WERI-Rb-1 (cell line): ENCODE measurements at regions not wholly inside any gene's neighbourhood (a gene's known extent, or its start where the extent isn't known, plus 50 kb on each side); places are given as distances from the start of the nearest gene placed in this dataset.

ENCODE experiments used
- DNase-seq: peaks from one replicate; pipeline ENCODE4 v3.0.0-alpha.2; 2020
- H3K27ac ChIP-seq: fragments of 250-450 bp; sonication (Bioruptor Pico); 2 replicates; pipeline ENCODE4 v1.5.1; 2020; ENCODE audit warnings: mild to moderate bottlenecking, moderate library complexity
- H3K27me3 ChIP-seq: fragments of 250-450 bp; sonication (Bioruptor Pico); 2 replicates; pipeline ENCODE4 v1.5.1; 2021; ENCODE audit warnings: mild to moderate bottlenecking, low read depth, moderate library complexity; ENCODE audit not compliant: insufficient read depth, severe bottlenecking
- H3K36me3 ChIP-seq: fragments of 250-450 bp; sonication (Bioruptor Pico); 2 replicates; pipeline ENCODE4 v1.5.1; 2020; ENCODE audit warnings: mild to moderate bottlenecking, moderate library complexity
- H3K4me3 ChIP-seq: 2 replicates; pipeline ENCODE4 v1.5.1; 2011; ENCODE audit warnings: low read depth, mild to moderate bottlenecking, control low read depth, low read length
- H3K9me3 ChIP-seq: fragments of 250-450 bp; sonication (Bioruptor Pico); 2 replicates; pipeline ENCODE4 v1.5.1; 2021; ENCODE audit warnings: mild to moderate bottlenecking, moderate library complexity; ENCODE audit not compliant: severe bottlenecking
- TF ChIP-seq, protein P1 (sequence below): IDR thresholded peaks from 2 replicates; pipeline ENCODE4 v1.5.1; 2011; ENCODE audit warnings: low read depth, mild to moderate bottlenecking, control low read depth, inconsistent platforms, low read length

DNA sequence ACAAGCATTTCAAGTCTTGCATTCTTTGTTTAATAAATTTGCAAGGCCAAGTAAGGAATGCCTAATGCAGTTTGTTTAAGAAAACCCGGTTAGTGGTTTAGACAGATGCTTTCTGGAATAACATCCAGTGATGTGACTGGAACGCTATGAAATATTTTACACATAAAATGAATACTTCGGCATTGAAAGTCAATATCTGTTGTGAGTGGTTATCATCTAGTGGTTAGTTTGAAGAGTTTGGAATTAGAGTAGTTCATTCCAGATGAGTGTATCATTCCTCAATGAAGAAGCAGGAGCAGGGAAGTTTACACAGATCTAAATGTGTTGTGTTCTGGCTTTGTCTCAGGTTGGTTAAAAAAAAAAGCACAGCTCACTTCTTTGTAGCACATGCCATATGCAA lies 608.0 kb upstream of the PIK3C3 start:
- TF ChIP-seq, protein P1, sequence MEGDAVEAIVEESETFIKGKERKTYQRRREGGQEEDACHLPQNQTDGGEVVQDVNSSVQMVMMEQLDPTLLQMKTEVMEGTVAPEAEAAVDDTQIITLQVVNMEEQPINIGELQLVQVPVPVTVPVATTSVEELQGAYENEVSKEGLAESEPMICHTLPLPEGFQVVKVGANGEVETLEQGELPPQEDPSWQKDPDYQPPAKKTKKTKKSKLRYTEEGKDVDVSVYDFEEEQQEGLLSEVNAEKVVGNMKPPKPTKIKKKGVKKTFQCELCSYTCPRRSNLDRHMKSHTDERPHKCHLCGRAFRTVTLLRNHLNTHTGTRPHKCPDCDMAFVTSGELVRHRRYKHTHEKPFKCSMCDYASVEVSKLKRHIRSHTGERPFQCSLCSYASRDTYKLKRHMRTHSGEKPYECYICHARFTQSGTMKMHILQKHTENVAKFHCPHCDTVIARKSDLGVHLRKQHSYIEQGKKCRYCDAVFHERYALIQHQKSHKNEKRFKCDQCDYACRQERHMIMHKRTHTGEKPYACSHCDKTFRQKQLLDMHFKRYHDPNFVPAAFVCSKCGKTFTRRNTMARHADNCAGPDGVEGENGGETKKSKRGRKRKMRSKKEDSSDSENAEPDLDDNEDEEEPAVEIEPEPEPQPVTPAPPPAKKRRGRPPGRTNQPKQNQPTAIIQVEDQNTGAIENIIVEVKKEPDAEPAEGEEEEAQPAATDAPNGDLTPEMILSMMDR, result no peak
- DNase-seq, result no peak
- Histone ChIP-seq H3K27ac (no peak overlapping the region), H3K9me3 (no peaks in the 10 kb centered on the region), H3K27me3 (no peaks in the 10 kb centered on the region), H3K36me3 (no peaks in the 10 kb centered on the region), H3K4me3 (no peak overlapping the region)

DNA sequence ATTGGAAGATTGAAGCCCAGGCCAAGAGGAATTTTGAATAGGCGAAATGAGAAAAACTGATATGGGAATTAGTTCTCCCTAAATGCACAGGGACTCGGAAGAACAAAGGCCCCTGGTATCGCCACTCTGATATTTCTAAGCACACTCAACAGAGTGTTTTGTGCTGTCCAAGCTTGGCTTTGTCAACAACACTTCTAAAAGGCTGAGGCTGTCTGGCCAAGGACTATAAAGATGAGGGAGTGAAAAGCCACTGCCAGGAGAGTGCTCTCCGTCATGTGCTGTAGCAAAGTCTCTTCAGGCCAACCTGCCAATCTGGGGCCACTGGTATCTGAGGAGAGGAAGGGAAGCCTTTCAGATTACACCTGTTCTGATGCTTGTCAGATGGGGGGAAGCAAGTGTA lies 611.2 kb upstream of the PIK3C3 start:
- no peaks in the 10 kb centered on the region for H3K27me3 ChIP-seq
- H3K4me3 ChIP-seq, result no peak overlapping the region
- TF ChIP-seq, protein P1, result no peak
- no peak for DNase-seq
- H3K9me3 ChIP-seq, result no peaks in the 10 kb centered on the region
- no peak overlapping the region for H3K27ac ChIP-seq
- no peaks in the 10 kb centered on the region for H3K36me3 ChIP-seq

DNA sequence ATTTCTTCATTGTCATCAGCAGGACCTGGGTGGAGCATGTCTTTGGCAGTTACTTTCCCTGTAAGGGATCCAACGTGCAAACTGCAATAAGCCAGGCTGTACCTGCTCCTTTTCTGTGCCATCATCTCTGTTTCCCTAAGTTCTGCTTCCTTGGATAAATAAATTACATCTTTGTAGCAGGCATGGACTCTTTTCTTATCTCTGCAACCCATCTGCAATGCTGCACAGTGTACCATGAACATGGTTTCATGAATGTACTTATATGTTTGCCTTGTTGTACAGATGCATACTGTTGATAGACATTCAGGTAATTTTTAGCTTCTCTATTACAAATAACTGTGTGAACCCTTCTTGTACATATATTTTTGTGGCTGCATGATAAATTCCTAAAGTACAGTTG lies 616.7 kb upstream of the PIK3C3 start:
- H3K27me3 ChIP-seq, result no peaks in the 10 kb centered on the region
- no peak overlapping the region for H3K4me3 ChIP-seq
- TF ChIP-seq, protein P1, result no peak
- H3K36me3 ChIP-seq, result no peaks in the 10 kb centered on the region
- no peaks in the 10 kb centered on the region for H3K9me3 ChIP-seq
- no peak for DNase-seq
- H3K27ac ChIP-seq, result no peak overlapping the region

DNA sequence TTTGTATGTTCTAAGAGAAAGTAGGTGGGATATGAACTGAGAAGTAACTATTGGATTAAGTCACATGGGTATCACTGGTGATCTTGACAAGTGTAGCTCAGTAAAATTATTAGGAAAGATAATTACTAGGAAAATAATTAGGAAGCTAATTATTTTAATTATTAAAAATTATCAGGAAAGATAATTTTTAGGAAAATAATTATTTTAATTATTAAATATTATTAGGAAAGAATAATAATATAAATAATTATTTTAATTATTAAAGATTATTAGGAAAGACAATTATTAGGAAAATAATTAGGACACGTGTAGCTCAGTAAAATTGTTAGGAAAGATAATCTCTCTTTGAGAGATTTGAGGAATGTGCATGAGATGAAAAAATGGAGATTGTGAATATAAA lies 623.4 kb upstream of the PIK3C3 start:
- Histone ChIP-seq H3K27ac (no peak overlapping the region), H3K4me3 (no peak overlapping the region), H3K9me3 (no peaks in the 10 kb centered on the region), H3K27me3 (no peaks in the 10 kb centered on the region), H3K36me3 (no peaks in the 10 kb centered on the region)
- DNase-seq, result no peak
- TF ChIP-seq, protein P1, result no peak

DNA sequence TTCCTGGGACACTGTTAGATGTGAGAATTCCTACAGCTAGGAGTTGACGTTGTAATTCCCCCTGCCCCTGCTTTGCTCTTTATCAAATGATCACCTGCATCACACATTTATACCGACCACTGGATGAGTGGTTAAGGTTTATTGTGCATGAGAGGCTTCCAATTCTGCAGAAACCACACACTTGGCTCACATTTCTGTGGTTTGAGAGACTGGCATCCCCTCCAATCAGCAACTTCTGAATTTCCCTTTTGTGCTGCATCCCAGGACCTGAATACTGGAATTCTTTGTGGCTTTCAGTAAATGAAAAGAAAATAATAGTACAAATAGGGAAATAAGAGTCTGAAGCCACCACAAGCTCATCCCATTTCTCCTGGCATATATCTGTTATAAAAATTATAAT lies 628.7 kb upstream of the PIK3C3 start:
- TF ChIP-seq, protein P1, result no peak
- Histone ChIP-seq H3K27ac (no peak overlapping the region), H3K4me3 (no peak overlapping the region), H3K36me3 (no peaks in the 10 kb centered on the region), H3K27me3 (no peaks in the 10 kb centered on the region), H3K9me3 (no peaks in the 10 kb centered on the region)
- DNase-seq, result no peak

DNA sequence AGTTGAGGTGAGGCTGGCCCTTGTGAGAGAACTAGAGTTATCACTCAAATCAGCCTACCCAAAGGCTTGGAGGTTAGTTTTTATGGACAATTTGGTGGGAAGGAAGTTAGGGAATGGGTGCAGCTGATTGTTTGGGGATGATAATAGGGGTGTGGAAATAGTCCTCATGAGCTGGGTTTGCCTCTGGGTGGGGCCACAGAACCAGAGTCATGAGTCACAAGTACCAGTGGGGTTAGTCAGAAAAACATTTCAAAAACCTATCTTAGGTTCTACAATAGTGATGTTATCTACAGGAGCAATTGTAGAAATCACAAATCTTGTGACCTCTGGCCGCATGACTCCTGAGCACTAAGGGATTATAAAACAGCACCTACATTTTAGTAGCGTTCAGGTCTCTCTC lies 630.1 kb upstream of the PIK3C3 start:
- DNase-seq, result no peak
- Histone ChIP-seq H3K36me3 (no peaks in the 10 kb centered on the region), H3K9me3 (no peaks in the 10 kb centered on the region), H3K27me3 (no peaks in the 10 kb centered on the region), H3K4me3 (no peak overlapping the region), H3K27ac (no peak overlapping the region)
- TF ChIP-seq, protein P1, result no peak
